NCI-H1417 (cell line): ENCODE measurements at regions not wholly inside any gene's neighbourhood (a gene's known extent, or its start where the extent isn't known, plus 50 kb on each side); places are given as distances from the start of the nearest gene placed in this dataset.
A peak's percentile ranks its signal among the peaks of the same experiment; 100 is the strongest.

Experiments
- DNase-seq, 3 experiments: peaks; one replicate each; lab custom pipeline; 2025; lab: John Stamatoyannopoulos, UW

DNA sequence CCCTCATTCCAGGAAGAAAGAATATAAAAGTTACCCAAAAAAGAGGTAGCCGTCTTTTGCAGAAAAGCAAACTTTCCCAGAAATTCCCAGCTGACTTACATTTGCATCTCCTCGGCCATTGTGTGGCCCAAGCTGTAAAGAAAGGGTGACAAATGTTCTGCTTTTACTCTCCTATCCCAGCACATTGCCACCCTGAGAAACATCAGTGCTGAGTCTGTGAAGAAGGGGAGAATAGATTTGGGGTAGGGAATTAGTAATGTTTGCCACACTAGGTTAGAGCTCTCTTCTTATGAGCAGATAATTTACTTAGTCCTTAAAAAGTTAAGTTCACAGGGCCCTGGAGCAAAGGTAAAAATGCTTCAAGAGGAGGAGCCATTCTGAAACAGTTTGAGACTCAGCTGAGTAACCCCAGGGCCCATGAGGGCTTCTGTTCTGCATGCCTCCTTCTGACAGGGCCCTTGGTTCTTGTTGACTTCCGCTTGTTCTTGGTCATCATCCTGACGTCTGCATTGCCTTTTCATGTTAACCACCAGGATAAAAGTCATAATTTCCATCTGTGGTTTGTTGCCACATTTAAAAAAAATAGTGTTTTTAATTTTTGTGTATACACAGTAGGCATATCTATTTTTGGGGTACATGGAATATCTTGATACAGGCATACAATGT is 550.7 kb downstream of the RNF144A start:
- DNase-seq = no peak

DNA sequence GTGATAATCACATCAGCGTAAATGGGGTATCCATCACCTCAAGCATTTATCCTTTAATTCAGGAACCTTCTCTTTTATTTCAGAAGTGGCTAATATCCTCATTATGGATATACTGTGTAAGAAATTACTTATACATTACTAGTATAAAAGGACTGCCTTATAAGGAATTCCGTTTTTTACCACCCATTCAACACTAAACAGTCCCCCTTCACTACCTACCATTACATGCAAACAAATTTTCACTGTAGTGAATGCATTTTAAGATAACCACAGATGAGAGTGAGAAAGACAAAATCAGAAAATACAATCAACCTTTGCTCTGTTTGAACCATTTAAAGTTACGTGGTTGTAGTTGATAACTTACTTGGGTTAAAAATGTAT is 551.2 kb downstream of the RNF144A start:
- DNase-seq = no peak

DNA sequence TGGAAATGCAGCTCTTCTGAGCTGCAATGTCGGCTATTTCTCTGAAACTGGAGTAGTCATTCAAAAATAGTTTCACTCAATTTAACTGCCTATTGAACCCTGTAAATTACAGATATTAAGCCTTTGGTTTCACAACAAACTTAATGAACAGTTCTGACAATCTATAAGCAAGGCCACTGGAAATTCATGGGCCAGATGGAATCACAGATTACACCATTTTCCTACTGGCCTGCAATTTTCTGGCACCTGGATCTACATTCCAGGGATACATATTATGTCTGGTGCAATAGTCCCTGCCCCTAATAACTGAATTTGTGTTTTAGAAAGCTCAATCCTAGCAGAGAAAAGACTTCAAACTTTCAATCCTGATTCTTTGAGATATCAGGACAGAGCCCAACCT is 551.7 kb downstream of the RNF144A start:
- no peak for DNase-seq

DNA sequence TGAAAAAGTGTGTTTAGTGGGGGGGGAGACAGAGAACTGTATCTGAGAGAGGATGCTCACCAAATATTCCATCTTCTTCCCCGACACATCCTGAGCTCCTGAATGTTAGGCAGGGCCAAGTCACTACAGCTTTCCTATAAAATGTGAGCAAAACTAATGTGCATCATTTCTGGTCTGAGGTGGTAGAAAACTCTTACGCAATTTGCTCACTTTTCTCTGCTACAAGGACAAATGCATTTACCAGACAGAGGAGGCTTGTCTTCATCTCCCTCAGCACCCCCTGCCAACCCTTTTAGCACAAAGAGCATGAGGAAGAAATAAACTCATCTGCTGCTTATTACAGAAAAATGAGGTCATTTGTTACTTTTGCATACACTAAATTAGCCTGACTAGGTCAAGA is 554.0 kb downstream of the RNF144A start:
- DNase-seq = no peak

DNA sequence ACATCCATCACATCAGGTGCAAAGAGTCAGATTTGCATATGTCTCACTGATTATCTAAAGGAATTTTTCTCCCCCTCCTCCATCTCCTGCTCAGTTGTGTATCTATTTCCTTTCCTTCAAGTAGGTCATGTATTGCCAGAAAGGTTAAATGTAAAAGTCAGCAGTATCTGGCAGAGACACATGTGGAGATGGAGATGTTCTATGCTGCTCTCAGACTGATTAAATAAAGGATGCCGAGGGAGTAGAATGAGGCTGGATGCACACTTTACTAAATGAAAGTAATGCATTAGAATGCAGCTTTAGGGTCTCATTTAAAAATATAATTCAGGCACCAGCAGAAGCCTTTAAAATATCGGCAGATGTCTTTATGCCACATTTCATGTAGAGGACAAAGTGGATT is 555.3 kb downstream of the RNF144A start:
- DNase-seq = no peak

DNA sequence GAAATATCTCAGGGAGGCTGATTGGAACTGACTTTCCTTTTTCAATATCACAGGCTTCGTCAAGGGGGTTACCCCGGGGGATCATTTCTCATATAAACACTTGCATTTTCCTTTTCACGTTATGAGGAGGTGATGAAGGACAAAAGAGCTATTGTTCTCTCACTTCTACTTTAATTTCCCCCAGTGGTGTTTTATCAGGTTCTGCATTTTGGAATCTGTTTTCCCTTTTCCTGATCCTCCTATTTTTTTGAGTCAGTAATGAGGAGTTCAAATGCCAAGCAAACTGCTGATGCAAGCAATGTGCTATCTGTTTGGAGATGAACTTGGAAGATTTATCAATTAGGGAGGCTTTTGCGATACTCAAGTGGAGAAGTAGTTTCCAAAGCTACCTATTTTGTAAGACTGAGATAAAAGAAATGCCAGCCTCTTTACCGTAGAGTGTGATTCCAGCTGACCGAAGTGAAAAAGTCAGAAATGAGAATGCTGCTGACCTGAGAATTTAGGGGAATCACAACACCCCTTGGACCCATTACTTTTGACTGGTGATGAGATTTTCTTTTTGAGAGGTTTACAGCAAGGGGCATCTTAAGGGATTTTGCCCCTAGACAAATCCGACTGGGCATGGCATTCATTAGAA is 556.0 kb downstream of the RNF144A start:
- no peak for DNase-seq

DNA sequence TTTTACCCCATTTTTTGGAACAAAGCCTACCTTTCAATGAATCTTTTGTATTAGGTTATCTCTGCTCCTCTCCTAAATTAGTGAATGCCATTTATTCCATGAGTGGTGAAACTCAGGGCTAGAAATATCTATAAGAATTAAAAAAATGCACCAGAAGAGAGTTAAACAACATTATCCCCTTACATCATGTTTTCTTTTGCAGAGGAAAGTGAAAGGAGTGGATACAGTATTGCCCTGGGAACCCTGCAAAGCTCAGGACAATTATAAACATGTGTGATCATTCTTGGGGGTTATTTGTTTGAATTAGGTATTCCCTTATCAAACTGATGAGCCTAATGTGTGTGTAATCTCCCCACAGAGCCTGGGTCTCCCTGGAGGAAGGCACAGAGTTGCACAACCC is 559.2 kb downstream of the RNF144A start:
- DNase-seq = no peak

DNA sequence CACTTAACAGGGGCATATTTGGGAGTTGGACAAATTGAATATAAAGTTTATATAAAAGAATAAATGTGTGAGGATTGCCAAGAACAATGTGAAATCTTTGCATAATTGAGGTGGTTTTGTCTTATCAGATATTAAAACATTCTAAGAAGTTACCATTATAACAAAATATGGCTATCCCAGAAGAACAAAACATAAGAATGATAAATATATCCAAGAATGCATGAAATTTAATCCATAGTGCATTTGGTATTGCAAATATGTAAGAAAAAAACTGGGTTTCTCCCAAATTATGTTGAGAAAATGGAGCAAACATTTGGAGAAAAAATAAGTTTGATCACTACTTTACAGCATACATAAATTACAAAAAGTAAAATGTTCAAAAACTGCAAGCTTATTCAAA is 562.4 kb downstream of the RNF144A start:
- no peak for DNase-seq

DNA sequence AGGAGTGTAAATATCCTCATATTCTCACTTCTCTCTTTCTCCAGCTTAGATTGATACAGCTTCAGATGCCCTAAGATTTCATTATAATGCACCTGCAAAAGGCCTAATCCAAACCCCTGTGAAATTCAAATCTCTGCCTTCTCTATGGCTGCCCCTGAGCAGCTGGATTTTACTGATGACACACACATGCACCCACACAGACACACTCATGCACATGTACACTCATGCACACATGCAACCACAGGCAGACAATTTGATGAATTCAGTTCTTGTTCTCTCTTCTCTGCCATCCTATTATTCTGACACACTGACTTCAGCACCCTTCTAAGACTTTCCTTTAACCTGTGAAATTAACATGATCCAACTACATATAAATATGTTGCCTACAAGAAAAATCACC is 563.2 kb downstream of the RNF144A start:
- DNase-seq = no peak

DNA sequence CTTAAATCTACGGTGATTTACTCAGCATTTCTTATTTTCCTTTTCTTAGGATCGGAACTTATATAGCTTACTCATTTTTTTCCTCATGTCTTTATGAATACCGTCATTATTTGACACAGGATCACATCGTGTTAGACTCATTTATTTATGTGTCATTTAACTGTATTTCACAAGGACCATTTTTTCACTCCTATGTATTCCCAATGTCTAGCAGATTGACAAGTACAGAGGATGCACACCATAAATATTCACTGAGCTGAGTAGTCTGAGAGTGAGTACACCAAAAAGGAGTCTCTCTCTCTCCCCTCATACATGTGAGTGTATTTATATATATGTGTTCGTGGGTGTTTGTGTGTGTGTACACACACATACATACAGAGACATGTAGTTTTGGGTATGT is 573.5 kb downstream of the RNF144A start:
- no peak for DNase-seq

DNA sequence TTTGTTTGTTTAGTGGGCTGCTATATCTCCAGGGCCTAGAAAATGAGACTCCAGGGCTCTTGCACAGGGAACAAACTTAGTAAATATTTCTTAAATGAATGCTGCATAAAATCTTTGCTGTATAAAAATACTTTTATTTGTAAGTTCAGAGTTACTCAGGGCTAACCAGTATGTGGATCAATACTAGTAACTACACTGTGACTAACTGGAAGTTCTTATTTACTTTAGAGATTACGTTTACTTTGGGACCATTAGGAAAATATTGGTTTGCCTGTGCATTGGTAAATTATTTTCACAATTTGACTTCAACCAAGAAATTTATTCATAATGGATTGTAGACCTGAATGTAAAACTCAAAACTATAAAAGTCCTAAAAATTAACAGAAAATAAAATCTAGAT is 575.5 kb downstream of the RNF144A start:
- no peak for DNase-seq

DNA sequence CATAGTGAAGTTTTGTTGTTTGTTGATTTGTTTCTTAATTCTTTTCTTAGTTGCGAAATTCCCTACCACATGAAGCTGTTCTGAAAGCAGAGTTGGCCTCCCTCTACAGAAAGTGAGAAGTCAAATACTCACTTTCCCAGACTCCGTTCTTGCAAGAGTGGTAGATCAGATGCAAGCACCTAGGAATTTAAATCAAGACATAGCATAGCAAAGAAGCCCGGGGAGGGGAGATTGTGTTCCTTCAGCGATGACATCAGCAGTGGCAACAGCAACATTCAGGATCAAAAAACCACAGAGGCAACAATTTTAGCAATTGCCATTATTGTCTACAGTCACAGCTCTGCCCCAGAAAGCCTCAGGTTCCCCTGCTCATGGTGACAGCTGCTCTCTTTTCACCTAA is 580.0 kb downstream of the RNF144A start:
- DNase-seq = no peak

DNA sequence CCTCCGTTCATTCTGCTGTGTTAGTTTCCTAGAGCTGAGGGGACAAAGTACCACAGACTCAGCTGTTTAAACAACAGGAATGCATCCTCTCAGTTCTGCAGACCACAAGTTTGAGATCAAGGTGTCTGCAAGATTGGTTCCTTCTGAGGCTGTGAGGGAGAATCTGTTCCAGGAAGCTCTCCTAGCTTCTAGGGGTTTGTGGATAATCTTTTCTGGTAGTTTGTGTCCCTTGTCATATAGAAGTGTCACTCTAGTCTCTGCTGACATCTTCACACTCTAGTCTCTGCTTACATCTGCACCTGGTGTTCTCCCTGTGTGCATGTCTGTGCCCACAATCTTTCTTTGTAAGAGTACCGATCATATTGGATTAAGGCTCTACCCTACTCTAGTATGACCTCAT is 581.8 kb downstream of the RNF144A start:
- DNase-seq = no peak

DNA sequence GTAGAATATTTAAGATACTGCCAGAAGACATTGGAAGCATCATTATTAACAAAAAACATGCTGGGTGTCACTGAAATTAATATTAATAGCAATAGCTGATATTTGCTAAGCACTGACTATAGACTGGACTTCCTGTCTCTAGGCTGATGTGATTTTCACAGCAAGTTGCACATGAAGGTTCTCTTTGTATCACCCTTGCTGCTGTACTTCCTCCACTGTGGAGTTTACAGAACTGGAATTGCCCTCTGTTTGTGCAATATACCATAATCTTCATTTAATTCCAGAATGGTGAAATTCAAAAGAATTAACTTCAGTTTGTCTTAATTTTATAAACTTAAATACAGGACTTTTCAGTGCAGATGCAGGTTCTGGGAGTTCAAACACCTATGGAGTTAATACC is 585.1 kb downstream of the RNF144A start:
- no peak for DNase-seq

DNA sequence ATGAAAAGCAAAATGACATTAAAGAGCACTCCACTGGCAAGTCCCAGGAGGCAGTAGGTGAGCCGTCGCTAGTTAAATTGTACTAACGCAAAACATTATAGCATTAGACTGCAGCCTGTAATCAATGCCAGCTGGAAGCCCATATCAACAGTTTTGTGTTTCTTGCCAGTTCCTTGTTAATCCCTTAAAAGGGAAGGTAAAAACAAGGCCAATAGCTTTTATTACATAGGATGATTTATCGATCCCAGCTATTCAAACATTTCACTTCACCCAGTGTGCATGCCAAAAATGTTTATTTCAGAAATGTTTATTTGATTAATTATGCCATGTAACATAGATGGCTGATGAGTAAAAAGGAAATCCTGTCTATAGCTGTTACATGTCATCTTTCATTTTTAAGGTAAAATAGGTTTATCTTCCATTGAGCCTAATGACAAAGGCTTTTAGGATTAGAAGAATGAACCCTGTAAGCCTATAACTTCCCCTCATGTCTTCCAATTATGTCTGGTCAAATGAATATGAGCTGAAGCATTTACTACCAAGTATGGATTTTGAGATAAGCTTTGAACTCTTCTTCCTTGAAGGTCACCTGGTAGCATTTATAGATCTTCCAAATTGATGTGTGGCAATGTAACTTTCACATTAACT is 591.2 kb downstream of the RNF144A start:
- DNase-seq = peak; percentile 62 to 94 (median 91)

DNA sequence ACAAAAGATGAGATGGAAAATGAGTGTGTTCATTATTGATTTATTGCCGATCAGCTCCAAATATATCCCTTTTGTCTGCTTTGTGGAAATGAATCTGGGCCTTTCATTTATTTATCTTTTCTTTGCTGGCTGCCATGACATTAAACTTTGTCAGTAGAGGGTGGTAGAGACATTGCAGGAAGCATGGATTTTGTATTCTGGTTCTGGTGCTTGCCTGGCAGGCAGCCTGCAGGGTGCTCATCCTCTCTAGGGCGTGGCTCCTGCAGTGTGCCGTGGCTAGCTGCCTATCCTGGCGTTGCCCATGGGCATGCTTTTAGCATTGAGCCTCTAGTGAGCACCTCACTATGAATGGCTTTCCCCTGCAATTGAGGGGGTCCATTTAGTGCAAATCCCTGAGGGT is 593.1 kb downstream of the RNF144A start:
- no peak for DNase-seq

DNA sequence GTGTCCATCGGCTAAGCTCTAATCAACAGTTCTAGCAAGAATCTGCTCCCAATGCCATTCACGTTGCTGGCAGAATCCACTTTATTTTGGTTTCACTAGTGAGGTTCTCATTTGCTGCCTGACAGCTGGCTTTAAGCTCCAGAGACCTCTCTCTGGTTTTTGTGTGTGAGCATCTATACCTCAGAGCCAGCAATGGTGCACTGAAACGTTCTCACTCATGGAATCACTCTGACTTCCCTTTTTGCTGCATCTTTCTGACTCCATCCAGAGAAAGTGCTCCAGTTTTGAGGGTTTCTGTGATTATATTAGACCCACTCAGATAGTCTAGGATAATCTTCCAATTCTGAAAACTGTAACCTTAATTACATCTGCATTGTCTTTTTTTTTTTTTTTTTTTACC is 596.6 kb downstream of the RNF144A start:
- DNase-seq = no peak

DNA sequence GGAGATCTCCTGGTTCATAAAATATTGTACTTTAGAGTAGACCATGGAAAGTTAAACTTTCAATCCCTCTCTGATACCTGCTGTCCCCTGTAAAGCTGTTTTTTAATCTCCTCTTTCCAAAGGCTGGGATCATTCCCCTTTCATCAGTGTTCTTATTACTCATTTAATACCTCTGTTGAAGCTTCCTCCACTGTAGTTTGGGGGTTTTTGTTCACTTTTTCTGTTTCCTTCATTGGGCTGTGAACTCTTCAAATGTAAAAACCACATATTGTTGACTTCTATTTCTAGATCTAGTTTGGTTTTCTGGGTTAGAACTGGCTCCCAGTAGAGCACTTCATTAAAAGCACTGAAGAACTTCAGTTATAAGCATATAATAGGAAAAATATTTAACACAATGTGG is 598.1 kb downstream of the RNF144A start:
- no peak for DNase-seq

DNA sequence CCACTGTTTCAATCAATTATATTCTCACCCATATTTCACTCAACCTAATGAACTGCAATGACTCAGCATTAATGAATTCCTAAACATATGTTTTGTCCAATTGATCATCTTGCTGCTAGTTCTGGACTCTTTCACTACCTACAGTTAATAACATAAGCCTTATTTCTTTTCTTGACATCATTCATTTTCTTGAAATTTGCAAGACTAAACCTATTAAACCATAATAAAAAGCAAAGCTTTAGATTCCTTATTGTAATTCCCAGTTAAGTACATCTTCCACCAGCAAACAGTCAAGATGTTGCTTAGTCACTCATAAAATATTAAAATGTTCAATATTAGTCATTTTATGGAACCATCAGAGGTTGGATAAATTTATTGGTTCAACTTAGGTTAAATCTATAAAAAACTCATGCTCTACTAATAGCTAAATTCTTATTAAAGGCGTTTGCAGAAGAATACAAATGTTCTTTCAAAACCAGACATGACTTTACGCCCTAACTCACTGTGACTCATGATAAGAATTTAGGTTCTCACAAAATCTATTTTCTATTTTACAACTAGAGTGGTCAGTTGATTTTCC is 599.4 kb downstream of the RNF144A start:
- no peak for DNase-seq

DNA sequence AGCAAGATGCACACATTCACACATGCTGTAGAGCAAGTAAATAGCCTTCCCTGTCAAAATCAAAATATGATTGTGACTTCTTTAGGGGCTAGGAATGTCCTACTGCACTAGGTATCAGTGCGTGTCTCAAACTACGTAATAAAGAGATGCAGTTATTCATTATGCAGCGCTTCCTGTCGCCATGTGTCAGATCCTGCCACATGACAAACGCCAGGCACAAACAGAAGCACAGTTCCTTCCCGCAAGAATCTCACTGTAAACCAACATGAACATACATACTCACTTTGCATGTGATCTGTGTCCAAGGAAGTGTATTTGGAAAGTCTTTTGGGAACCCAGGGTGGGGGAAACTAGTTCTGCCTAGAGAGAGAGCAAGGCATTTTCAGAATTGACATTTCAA is 599.9 kb downstream of the RNF144A start:
- DNase-seq = no peak

DNA sequence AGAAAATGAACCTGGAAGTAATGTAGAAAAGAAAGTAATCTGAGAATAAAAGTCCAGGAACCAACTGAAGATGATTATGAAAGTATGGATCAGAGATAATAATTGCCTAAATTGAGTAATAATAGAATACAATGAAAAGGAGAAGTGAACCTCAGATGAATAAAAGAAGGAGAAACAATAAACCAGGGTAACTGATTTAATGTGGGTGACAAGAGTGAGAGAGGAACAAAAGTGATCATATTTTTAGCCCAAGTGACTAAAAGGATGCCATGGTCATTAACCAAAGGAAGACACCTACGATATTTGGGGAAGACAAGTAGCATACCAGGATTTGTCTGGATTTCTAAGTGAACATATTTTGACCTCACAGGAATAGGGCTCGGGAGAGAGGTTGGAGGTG is 600.6 kb downstream of the RNF144A start:
- no peak for DNase-seq

DNA sequence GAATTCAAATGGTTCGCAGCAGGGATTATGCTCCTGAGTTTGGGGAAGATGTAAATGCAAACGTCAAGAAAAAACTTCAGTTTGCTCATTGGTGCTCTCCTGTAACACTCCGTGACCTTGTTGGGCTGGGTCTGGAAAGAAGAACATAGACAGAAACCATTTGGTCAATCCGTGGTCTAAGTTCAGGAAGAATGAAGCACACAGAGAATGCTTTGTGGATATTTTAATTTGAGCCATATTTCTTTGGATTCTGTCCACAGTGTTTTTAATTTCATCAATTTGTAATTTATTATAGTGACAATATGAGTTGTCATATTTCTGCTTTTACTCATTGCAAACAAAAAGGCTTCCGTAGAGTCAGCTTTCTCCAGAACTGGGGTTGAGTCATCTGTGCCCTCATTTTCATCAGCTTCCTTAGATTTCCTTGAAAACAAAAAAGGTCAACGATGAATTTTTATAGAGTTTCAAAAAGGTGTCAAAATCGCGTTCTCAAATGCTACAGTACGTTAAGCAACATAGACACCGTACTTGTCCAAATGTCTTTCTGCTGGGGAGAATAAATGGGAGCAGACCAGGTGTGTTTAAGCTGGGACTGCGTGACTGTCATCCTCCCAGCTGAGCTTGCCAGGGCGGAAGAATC is 606.4 kb downstream of the RNF144A start:
- DNase-seq = no peak

DNA sequence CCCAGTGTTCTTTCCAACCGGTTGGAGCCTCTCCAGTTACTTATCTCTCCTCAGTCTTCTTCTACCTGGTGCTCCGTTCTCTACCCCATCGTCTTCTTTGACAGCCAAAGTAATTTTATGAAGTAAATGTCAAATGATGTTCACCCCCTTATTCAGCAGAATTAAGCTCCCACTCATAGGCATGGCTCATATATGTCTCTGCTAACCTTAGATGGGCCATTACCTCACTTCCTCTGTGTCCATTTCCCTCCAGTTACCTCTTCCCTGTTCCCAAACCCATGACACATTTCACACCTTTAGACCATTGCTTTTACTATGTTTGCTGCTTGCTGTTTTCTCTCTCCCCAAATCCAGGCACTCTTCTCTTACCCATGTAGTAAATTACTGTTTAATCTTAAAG is 607.0 kb downstream of the RNF144A start:
- no peak for DNase-seq
